Fibroblast of skin of back (primary cell): ENCODE measurements at regions not wholly inside any gene's neighbourhood (a gene's known extent, or its start where the extent isn't known, plus 50 kb on each side); places are given as distances from the start of the nearest gene placed in this dataset.
"Not testable (repeated sequence)": the region's sequence is repeated elsewhere in the genome, so short reads cannot be mapped to it uniquely, and the experiment has no call there.

Experiments used
- DNase-seq: peaks from one replicate; pipeline ENCODE4 v3.0.0-alpha.2; 2013

- no peak for DNase-seq
These were observed 117.4 kb downstream of the IER5 start for GRCh38 chr1:181205901-181206300.

GRCh38 chr1:181206513-181206912 lies 118.0 kb downstream of the IER5 start:
- DNase-seq = no peak

- no peak for DNase-seq
These were observed 118.7 kb downstream of the IER5 start for GRCh38 chr1:181206979-181207790.

- peak; percentile 42 for DNase-seq
These were observed 119.6 kb downstream of the IER5 start for GRCh38 chr1:181208083-181208482.

- no peak for DNase-seq
These were observed 120.5 kb downstream of the IER5 start for GRCh38 chr1:181208967-181209366.

GRCh38 chr1:181213056-181213455 lies 124.6 kb downstream of the IER5 start:
- no peak for DNase-seq

GRCh38 chr1:181216591-181216994 lies 128.1 kb downstream of the IER5 start:
- no peak for DNase-seq

GRCh38 chr1:181219938-181220337 lies 131.4 kb downstream of the IER5 start:
- no peak for DNase-seq

GRCh38 chr1:181221078-181221477 lies 132.6 kb downstream of the IER5 start:
- DNase-seq = no peak

- no peak for DNase-seq
These were observed 134.5 kb downstream of the IER5 start for GRCh38 chr1:181222972-181223505.

GRCh38 chr1:181226728-181227127 lies 138.2 kb downstream of the IER5 start:
- not testable (repeated sequence) for DNase-seq

GRCh38 chr1:181239086-181239485 lies 150.6 kb downstream of the IER5 start:
- no peak for DNase-seq

GRCh38 chr1:181246320-181246719 lies 157.8 kb downstream of the IER5 start:
- not testable (repeated sequence) for DNase-seq

- not testable (repeated sequence) for DNase-seq
These were observed 159.9 kb downstream of the IER5 start for GRCh38 chr1:181248361-181248760.

- no peak for DNase-seq
These were observed 160.7 kb downstream of the IER5 start for GRCh38 chr1:181249186-181249585.

GRCh38 chr1:181250038-181250437 lies 161.5 kb downstream of the IER5 start:
- no peak for DNase-seq

GRCh38 chr1:181251001-181251712 lies 162.7 kb downstream of the IER5 start:
- peak; percentile 27 for DNase-seq

- no peak for DNase-seq
These were observed 163.2 kb downstream of the IER5 start for GRCh38 chr1:181251713-181252075.

GRCh38 chr1:181253601-181254000 lies 165.1 kb downstream of the IER5 start:
- DNase-seq = not testable (repeated sequence)

GRCh38 chr1:181255270-181255929 lies 166.9 kb downstream of the IER5 start:
- DNase-seq = peak; percentile 89

GRCh38 chr1:181257117-181257516 lies 168.6 kb downstream of the IER5 start:
- DNase-seq = no peak

GRCh38 chr1:181259026-181259745 lies 170.7 kb downstream of the IER5 start:
- no peak for DNase-seq

GRCh38 chr1:181260271-181260670 lies 171.8 kb downstream of the IER5 start:
- DNase-seq = no peak
